ENCODE measurements at regions not wholly inside any gene's neighbourhood (a gene's known extent, or its start where the extent isn't known, plus 50 kb on each side); places are given as distances from the start of the nearest gene placed in this dataset.

DNA sequence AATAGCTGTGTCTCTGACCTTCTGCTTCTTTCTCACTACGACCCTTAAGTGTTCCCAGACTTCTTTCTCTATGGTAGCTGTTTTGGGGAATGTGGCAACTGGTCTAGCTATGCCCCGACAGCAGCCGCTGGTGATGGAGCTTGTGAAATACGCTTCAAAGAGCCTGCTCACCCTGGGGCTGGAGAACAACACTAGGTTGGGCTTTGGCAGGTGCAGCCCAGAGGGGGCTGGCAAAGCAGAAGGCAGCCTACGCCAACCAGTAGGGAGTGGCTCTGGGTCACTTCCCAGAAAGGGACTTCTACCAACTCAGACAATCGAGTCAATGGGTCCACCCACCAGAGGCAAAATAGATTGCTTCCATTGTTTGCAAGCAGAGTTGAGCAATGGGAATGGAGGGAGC lies 262.8 kb downstream of the LMO4 start:
- H3K9me3 ChIP-seq = no peaks in the 10 kb centered on the region
- H3K4me3 ChIP-seq = no peak overlapping the region
- DNase-seq = no peak
- no peaks in the 10 kb centered on the region for H3K36me3 ChIP-seq (ENCODE audit: low read depth, missing control alignments)
- no peak for TF ChIP-seq CTCF (IDR thresholded peaks at IDR 0.05)
- TF ChIP-seq POLR2A (IDR thresholded peaks at IDR 0.05) = no peak
- intact Hi-C loops (cut with DNase I; ENCODE audit: low total_unique reads) = no loop called here
- no peaks in the 10 kb centered on the region for H3K27me3 ChIP-seq
- no peak overlapping the region for H3K27ac ChIP-seq
- peaks cover 4% of the 10 kb centered on the region for H3K4me1 ChIP-seq
- WGBS, 2 donors = 71 to 88% methylated on average over 6 of the region's 6 CpGs

GRCh38 chr1:87592156-87592555 lies 263.5 kb downstream of the LMO4 start:
- 91 to 99% methylated on average over 2 of the region's 2 CpGs for WGBS, 2 donors
- TF ChIP-seq CTCF (IDR thresholded peaks at IDR 0.05) = no peak
- TF ChIP-seq POLR2A (IDR thresholded peaks at IDR 0.05) = no peak
- intact Hi-C loops (cut with DNase I; ENCODE audit: low total_unique reads) = no loop called here
- Histone ChIP-seq H3K27ac (no peak overlapping the region), H3K4me1 (peaks cover under 1% of the 10 kb centered on the region), H3K27me3 (no peaks in the 10 kb centered on the region), H3K4me3 (no peak overlapping the region), H3K36me3 (ENCODE audit: low read depth, missing control alignments) (no peaks in the 10 kb centered on the region), H3K9me3 (no peaks in the 10 kb centered on the region)
- DNase-seq = no peak

GRCh38 chr1:87594736-87595383 lies 266.2 kb downstream of the LMO4 start:
- intact Hi-C loops (cut with DNase I; ENCODE audit: low total_unique reads) = no loop called here
- DNase-seq = no peak
- Histone ChIP-seq H3K4me3 (no peak overlapping the region), H3K9me3 (no peaks in the 10 kb centered on the region), H3K27me3 (no peaks in the 10 kb centered on the region), H3K4me1 (no peaks in the 10 kb centered on the region), H3K36me3 (ENCODE audit: low read depth, missing control alignments) (no peaks in the 10 kb centered on the region), H3K27ac (no peak overlapping the region)
- WGBS, 2 donors = 66 to 67% methylated on average over 8 of the region's 8 CpGs
- TF ChIP-seq POLR2A (IDR thresholded peaks at IDR 0.05) (no peak), CTCF (IDR thresholded peaks at IDR 0.05) (no peak)

GRCh38 chr1:87595384-87595781 lies 266.7 kb downstream of the LMO4 start:
- H3K4me3 ChIP-seq = no peak overlapping the region
- H3K9me3 ChIP-seq = no peaks in the 10 kb centered on the region
- H3K36me3 ChIP-seq (ENCODE audit: low read depth, missing control alignments) = no peaks in the 10 kb centered on the region
- H3K27me3 ChIP-seq = no peaks in the 10 kb centered on the region
- intact Hi-C loops (cut with DNase I; ENCODE audit: low total_unique reads) = no loop called here
- TF ChIP-seq POLR2A (IDR thresholded peaks at IDR 0.05) = no peak
- no peak for TF ChIP-seq CTCF (IDR thresholded peaks at IDR 0.05)
- no peak overlapping the region for H3K27ac ChIP-seq
- no peaks in the 10 kb centered on the region for H3K4me1 ChIP-seq
- WGBS, 2 donors = 70 to 80% methylated on average over 3 of the region's 3 CpGs
- no peak for DNase-seq

DNA sequence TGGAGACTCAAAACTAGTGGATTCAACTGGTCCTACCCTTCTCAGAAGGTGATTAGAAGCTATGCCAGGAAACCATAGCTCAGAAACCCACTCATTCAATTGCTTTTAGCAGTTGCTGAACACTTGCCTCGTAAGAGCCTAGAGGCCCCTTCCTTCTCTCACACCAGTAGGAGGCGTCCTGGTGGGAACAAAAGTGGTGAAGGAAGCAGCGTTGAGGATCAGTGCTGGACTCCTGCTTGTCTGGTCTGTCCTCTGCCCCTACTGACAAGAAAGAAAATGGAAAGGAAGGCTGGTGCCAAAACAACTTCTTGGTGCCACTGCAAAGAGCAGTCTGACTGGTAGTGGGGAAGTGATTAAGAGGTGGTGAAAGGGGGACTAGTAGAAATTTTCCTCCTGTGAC lies 269.7 kb downstream of the LMO4 start:
- H3K27me3 ChIP-seq = no peaks in the 10 kb centered on the region
- DNase-seq = peak; percentile 17
- WGBS, 2 donors = 86% methylated on average over 3 of the region's 3 CpGs
- no peaks in the 10 kb centered on the region for H3K9me3 ChIP-seq
- no peaks in the 10 kb centered on the region for H3K36me3 ChIP-seq (ENCODE audit: low read depth, missing control alignments)
- H3K27ac ChIP-seq = no peak overlapping the region
- intact Hi-C loops (cut with DNase I; ENCODE audit: low total_unique reads) = no loop called here
- no peak overlapping the region for H3K4me3 ChIP-seq
- TF ChIP-seq POLR2A (IDR thresholded peaks at IDR 0.05) = no peak
- no peak for TF ChIP-seq CTCF (IDR thresholded peaks at IDR 0.05)
- no peaks in the 10 kb centered on the region for H3K4me1 ChIP-seq

Measured in testis (tissue), 2 donors.